ENCODE measurements at regions not wholly inside any gene's neighbourhood (a gene's known extent, or its start where the extent isn't known, plus 50 kb on each side); places are given as distances from the start of the nearest gene placed in this dataset.
"Not testable (repeated sequence)": the region's sequence is repeated elsewhere in the genome, so short reads cannot be mapped to it uniquely, and the experiment has no call there.

GRCh38 chr7:25455683-25456251 lies 227.5 kb upstream of the NPVF start:
- H3K36me3 ChIP-seq (replicated peaks; ENCODE audit: control insufficient read depth, insufficient read depth, low read length) = no peaks in the 10 kb centered on the region
- H3K4me3 ChIP-seq (ENCODE audit: insufficient read depth, low read depth, low read length) = no peak overlapping the region
- no peak for DNase-seq
- H3K27me3 ChIP-seq (ENCODE audit: control insufficient read depth, insufficient read depth, low read length) = no peaks in the 10 kb centered on the region

GRCh38 chr7:25456467-25457171 lies 228.3 kb upstream of the NPVF start:
- no peak overlapping the region for H3K4me3 ChIP-seq (ENCODE audit: insufficient read depth, low read depth, low read length)
- no peaks in the 10 kb centered on the region for H3K27me3 ChIP-seq (ENCODE audit: control insufficient read depth, insufficient read depth, low read length)
- no peaks in the 10 kb centered on the region for H3K36me3 ChIP-seq (replicated peaks; ENCODE audit: control insufficient read depth, insufficient read depth, low read length)
- no peak for DNase-seq

DNA sequence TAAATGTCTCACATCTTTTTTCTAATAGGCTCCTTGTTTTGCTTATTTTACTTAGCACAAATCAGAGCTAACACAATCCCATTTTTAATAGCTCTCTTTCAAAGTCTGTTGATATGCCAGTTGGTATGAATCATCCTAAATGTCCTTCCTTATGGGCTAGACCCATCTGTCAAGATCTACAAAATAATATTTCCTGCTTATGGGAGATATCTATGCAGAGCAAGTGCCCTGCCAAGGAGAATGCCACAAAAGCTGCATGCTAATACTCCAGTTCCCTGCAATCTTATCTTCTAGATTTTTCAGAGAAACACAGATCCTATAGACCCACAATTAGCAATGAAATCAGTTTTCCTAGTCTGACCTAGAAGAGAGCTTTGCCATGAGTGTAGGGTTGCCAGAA lies 230.8 kb upstream of the NPVF start:
- no peaks in the 10 kb centered on the region for H3K36me3 ChIP-seq (replicated peaks; ENCODE audit: control insufficient read depth, insufficient read depth, low read length)
- H3K27me3 ChIP-seq (ENCODE audit: control insufficient read depth, insufficient read depth, low read length) = no peaks in the 10 kb centered on the region
- DNase-seq = no peak
- H3K4me3 ChIP-seq (ENCODE audit: insufficient read depth, low read depth, low read length) = no peak overlapping the region

- no peaks in the 10 kb centered on the region for H3K36me3 ChIP-seq (replicated peaks; ENCODE audit: control insufficient read depth, insufficient read depth, low read length)
- no peaks in the 10 kb centered on the region for H3K27me3 ChIP-seq (ENCODE audit: control insufficient read depth, insufficient read depth, low read length)
- H3K4me3 ChIP-seq (ENCODE audit: insufficient read depth, low read depth, low read length) = no peak overlapping the region
- DNase-seq = no peak
These were observed 232.1 kb upstream of the NPVF start for GRCh38 chr7:25460433-25460832.

- DNase-seq = no peak
These were observed 241.4 kb upstream of the NPVF start for GRCh38 chr7:25469669-25470068.

GRCh38 chr7:25476863-25477499 lies 248.7 kb upstream of the NPVF start:
- DNase-seq = no peak

More at GRCh38 chr7:25469669-25470068, 241.4 kb upstream of the NPVF start:
- Histone ChIP-seq H3K4me3 (ENCODE audit: insufficient read depth, low read depth, low read length) (no peak overlapping the region), H3K27me3 (ENCODE audit: control insufficient read depth, insufficient read depth, low read length) (no peaks in the 10 kb centered on the region), H3K36me3 (replicated peaks; ENCODE audit: control insufficient read depth, insufficient read depth, low read length) (no peaks in the 10 kb centered on the region)

DNA sequence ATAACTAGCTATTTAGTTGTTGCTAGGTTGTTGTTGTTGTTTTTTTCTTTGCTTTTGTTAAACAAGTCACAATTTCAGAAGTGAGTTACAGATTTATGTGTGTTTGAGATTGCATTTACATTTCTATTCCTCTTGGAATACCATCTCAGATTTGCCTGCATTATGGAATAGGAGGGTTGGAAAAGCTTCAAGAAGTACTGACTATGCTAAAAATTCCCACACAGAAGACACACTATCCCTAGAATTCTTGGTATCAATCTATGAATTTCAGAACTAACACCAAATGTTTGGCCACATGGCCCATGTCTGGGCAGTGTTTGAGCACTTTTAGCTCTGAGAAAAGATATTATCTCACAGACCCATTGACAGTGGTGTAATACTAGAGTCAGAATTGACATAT lies 249.9 kb upstream of the NPVF start:
- not testable (repeated sequence) for H3K27me3 ChIP-seq (ENCODE audit: control insufficient read depth, insufficient read depth, low read length); H3K36me3 ChIP-seq (replicated peaks; ENCODE audit: control insufficient read depth, insufficient read depth, low read length); DNase-seq; H3K4me3 ChIP-seq (ENCODE audit: insufficient read depth, low read depth, low read length)

More at GRCh38 chr7:25476863-25477499, 248.7 kb upstream of the NPVF start:
- no peaks in the 10 kb centered on the region for H3K27me3 ChIP-seq (ENCODE audit: control insufficient read depth, insufficient read depth, low read length)
- no peaks in the 10 kb centered on the region for H3K36me3 ChIP-seq (replicated peaks; ENCODE audit: control insufficient read depth, insufficient read depth, low read length)
- H3K4me3 ChIP-seq (ENCODE audit: insufficient read depth, low read depth, low read length) = no peak overlapping the region

- no peak for DNase-seq
- no peak overlapping the region for H3K4me3 ChIP-seq (ENCODE audit: insufficient read depth, low read depth, low read length)
- no peaks in the 10 kb centered on the region for H3K27me3 ChIP-seq (ENCODE audit: control insufficient read depth, insufficient read depth, low read length)
- no peaks in the 10 kb centered on the region for H3K36me3 ChIP-seq (replicated peaks; ENCODE audit: control insufficient read depth, insufficient read depth, low read length)
These were observed 250.6 kb upstream of the NPVF start for GRCh38 chr7:25478925-25479324.

DNA sequence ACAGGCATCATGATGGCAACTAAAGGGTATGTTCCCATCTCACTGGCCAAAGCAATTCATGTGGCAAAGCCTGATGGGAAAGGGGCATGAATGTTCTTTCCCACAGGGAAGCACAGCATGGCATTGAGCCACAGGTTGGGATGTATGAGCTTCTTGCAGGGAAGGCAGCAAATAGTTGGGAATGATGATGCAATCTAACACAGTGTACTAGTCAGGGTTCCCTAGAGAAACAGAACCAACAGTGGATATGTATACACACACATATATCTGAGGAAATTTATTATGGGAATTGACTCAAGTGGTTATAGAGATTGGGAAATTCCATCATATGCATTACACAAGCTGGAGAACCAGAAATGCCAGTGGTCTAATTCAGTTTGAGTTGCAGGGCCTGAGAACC lies 253.6 kb upstream of the NPVF start:
- DNase-seq = no peak
- H3K4me3 ChIP-seq (ENCODE audit: insufficient read depth, low read depth, low read length) = no peak overlapping the region
- no peaks in the 10 kb centered on the region for H3K27me3 ChIP-seq (ENCODE audit: control insufficient read depth, insufficient read depth, low read length)
- no peaks in the 10 kb centered on the region for H3K36me3 ChIP-seq (replicated peaks; ENCODE audit: control insufficient read depth, insufficient read depth, low read length)

GRCh38 chr7:25482631-25483030 lies 254.3 kb upstream of the NPVF start:
- Histone ChIP-seq H3K36me3 (replicated peaks; ENCODE audit: control insufficient read depth, insufficient read depth, low read length) (no peaks in the 10 kb centered on the region), H3K27me3 (ENCODE audit: control insufficient read depth, insufficient read depth, low read length) (no peaks in the 10 kb centered on the region), H3K4me3 (ENCODE audit: insufficient read depth, low read depth, low read length) (no peak overlapping the region)
- DNase-seq = no peak

DNA sequence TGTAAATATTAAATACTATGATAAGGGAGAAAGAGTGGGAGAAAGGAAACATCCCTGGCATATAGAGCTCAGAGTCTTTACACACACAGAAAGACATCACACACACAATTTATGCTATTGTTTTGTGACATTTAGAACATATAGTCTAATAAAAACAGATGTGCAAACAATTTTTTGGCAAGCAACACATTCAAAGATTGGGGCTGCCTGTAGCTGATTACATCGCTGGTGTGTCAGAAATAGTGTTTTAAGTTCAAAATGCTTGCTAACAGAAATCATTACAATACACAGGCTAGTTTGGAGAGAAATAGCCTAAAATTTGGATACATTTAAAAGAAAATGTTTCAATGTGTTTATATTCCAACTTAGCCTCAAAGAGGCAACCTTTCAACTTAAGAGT lies 256.7 kb upstream of the NPVF start:
- no peak overlapping the region for H3K4me3 ChIP-seq (ENCODE audit: insufficient read depth, low read depth, low read length)
- H3K36me3 ChIP-seq (replicated peaks; ENCODE audit: control insufficient read depth, insufficient read depth, low read length) = no peaks in the 10 kb centered on the region
- no peaks in the 10 kb centered on the region for H3K27me3 ChIP-seq (ENCODE audit: control insufficient read depth, insufficient read depth, low read length)
- DNase-seq = no peak

DNA sequence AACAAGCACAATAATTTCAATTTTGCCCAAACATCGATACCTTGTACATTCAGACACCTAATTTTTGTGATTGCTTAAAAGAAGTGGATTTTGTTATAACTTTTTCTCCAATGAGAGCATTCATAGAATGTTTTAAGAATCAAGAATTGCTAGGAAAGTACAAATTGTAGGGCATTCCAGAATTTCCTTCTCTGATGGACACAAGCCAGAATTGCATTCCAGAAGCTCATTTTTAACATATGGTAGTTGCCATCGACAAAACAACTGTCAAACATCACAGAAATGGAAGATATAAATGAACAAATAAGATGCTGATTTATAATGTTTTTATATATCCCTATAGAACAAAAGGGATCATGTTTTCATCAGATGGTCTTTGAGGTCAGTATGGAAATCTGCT lies 258.4 kb upstream of the NPVF start:
- no peak for DNase-seq
- Histone ChIP-seq H3K4me3 (ENCODE audit: insufficient read depth, low read depth, low read length) (no peak overlapping the region), H3K27me3 (ENCODE audit: control insufficient read depth, insufficient read depth, low read length) (no peaks in the 10 kb centered on the region), H3K36me3 (replicated peaks; ENCODE audit: control insufficient read depth, insufficient read depth, low read length) (no peaks in the 10 kb centered on the region)

- no peak for DNase-seq
- H3K36me3 ChIP-seq (replicated peaks; ENCODE audit: control insufficient read depth, insufficient read depth, low read length) = no peaks in the 10 kb centered on the region
- H3K27me3 ChIP-seq (ENCODE audit: control insufficient read depth, insufficient read depth, low read length) = no peaks in the 10 kb centered on the region
- H3K4me3 ChIP-seq (ENCODE audit: insufficient read depth, low read depth, low read length) = no peak overlapping the region
These were observed 265.6 kb upstream of the NPVF start for GRCh38 chr7:25493805-25494366.

DNA sequence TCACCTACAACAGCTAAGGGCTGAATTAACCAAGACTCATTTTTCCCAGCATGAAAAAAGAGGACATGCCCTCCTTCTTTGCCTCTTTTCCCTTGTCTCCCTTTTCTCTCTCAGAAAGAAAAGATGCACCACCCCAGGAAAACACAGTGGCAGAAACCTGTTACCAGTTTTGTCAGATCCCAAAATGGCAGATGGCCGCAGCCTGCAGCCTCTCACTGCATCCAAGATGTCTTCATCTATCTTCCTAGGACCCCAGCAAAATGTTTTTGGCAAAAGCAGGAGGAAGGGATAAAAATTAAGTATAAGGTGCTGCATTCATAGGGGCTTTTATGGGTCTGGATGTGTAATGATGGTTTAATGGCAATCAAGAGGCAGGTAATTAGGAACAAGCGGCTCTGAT lies 266.6 kb upstream of the NPVF start:
- no peak for DNase-seq
- Histone ChIP-seq H3K4me3 (ENCODE audit: insufficient read depth, low read depth, low read length) (no peak overlapping the region), H3K36me3 (replicated peaks; ENCODE audit: control insufficient read depth, insufficient read depth, low read length) (no peaks in the 10 kb centered on the region), H3K27me3 (ENCODE audit: control insufficient read depth, insufficient read depth, low read length) (no peaks in the 10 kb centered on the region)
